Mesenchymal stem cell (in vitro differentiated cells and primary cell): ENCODE measurements at regions not wholly inside any gene's neighbourhood (a gene's known extent, or its start where the extent isn't known, plus 50 kb on each side); places are given as distances from the start of the nearest gene placed in this dataset.

Source experiments
- DNase-seq: peaks from one replicate; pipeline ENCODE4 v3.0.0-alpha.2; 2013
- H2AFZ ChIP-seq: one replicate; pipeline ENCODE4 v1.6.1; 2013; ENCODE audit warnings: low read depth, mild to moderate bottlenecking, control low read depth, inconsistent platforms, low read length, moderate library complexity
- H2AK5ac ChIP-seq: 2 replicates; pipeline ENCODE4 v1.6.1; 2013; ENCODE audit warnings: low read length, moderate library complexity, mild to moderate bottlenecking, inconsistent platforms; ENCODE audit not compliant: severe bottlenecking
- H2BK120ac ChIP-seq: one replicate; pipeline ENCODE4 v1.6.1; 2013; ENCODE audit warnings: low read depth, mild to moderate bottlenecking, inconsistent platforms, low read length, moderate library complexity
- H2BK12ac ChIP-seq, 2 experiments: one replicate each; pipeline ENCODE4 v1.6.1; 2013; ENCODE audit warnings: inconsistent platforms in 2 of 2, low read length in 2 of 2, mild to moderate bottlenecking in 2 of 2, moderate library complexity in 2 of 2, control low read depth in 1 of 2
- H2BK15ac ChIP-seq: one replicate; pipeline ENCODE4 v1.6.1; 2013; ENCODE audit warnings: mild to moderate bottlenecking, low read depth, inconsistent platforms; ENCODE audit not compliant: poor library complexity, severe bottlenecking
- H2BK5ac ChIP-seq: 2 replicates; pipeline ENCODE4 v1.6.1; 2013; ENCODE audit warnings: low read depth, mild to moderate bottlenecking, low read length, control low read depth, inconsistent platforms; ENCODE audit not compliant: poor library complexity, severe bottlenecking
- H3K14ac ChIP-seq, 2 experiments: one replicate each; pipeline ENCODE4 v1.6.1; 2013; ENCODE audit warnings: inconsistent platforms in 2 of 2, low read length in 2 of 2, control low read depth in 1 of 2, mild to moderate bottlenecking in 1 of 2, moderate library complexity in 1 of 2
- H3K18ac ChIP-seq, 2 experiments: one replicate each; pipeline ENCODE4 v1.6.1; 2013; ENCODE audit warnings: inconsistent platforms in 2 of 2, low read length in 2 of 2, control low read depth in 1 of 2, low read depth in 1 of 2, mild to moderate bottlenecking in 1 of 2
- H3K23ac ChIP-seq, 2 experiments: one replicate each; pipeline ENCODE4 v1.6.1; 2013; ENCODE audit warnings: inconsistent platforms in 2 of 2, low read length in 2 of 2, mild to moderate bottlenecking in 2 of 2, moderate library complexity in 2 of 2, control low read depth in 1 of 2
- H3K27ac ChIP-seq: 2 replicates; pipeline ENCODE4 v1.5.1; 2013; ENCODE audit warnings: mild to moderate bottlenecking, moderate library complexity, low read length, control low read depth, inconsistent platforms; ENCODE audit not compliant: poor library complexity, severe bottlenecking
- H3K27me3 ChIP-seq, 2 experiments: 2 replicates each; pipeline versions ENCODE4 v1.6.1 to v1.7.0; 2013; ENCODE audit warnings: low read length in 2 of 2, mild to moderate bottlenecking in 2 of 2, moderate library complexity in 2 of 2, control low read depth in 1 of 2, inconsistent platforms in 1 of 2; ENCODE audit not compliant: control insufficient read depth in 1 of 2, insufficient read depth in 1 of 2
- H3K36me3 ChIP-seq, 2 experiments: 2 replicates each; pipeline versions ENCODE4 v1.6.1 to v1.7.0; 2013; ENCODE audit warnings: low read length in 2 of 2, control low read depth in 1 of 2, inconsistent platforms in 1 of 2, low read depth in 1 of 2, mild to moderate bottlenecking in 1 of 2; ENCODE audit not compliant: insufficient read depth in 2 of 2, control insufficient read depth in 1 of 2
- H3K4ac ChIP-seq, 2 experiments: one replicate each; pipeline ENCODE4 v1.6.1; 2013; ENCODE audit warnings: inconsistent platforms in 2 of 2, low read length in 2 of 2, mild to moderate bottlenecking in 2 of 2, moderate library complexity in 2 of 2, control low read depth in 1 of 2, low read depth in 1 of 2
- H3K4me1 ChIP-seq: 2 replicates; pipeline ENCODE4 v1.6.1; 2013; ENCODE audit warnings: low read depth, low read length, control low read depth; ENCODE audit not compliant: control insufficient read depth, insufficient read depth
- H3K4me2 ChIP-seq: 2 replicates; pipeline ENCODE4 v1.6.1; 2013; ENCODE audit warnings: low read length, mild to moderate bottlenecking, inconsistent platforms; ENCODE audit not compliant: poor library complexity, severe bottlenecking
- H3K4me3 ChIP-seq, 2 experiments: 2 replicates each; pipeline versions ENCODE4 v1.5.1 to v1.7.0; 2013; ENCODE audit warnings: low read length in 2 of 2, mild to moderate bottlenecking in 2 of 2, control low read depth in 1 of 2, low read depth in 1 of 2; ENCODE audit not compliant: insufficient read depth in 1 of 2
- H3K79me1 ChIP-seq: replicated peaks from 2 replicates; pipeline ENCODE4 v1.6.1; 2013; ENCODE audit warnings: mild to moderate bottlenecking, control low read depth, low read length, inconsistent platforms; ENCODE audit not compliant: poor library complexity, severe bottlenecking
- H3K9ac ChIP-seq: 2 replicates; pipeline ENCODE4 v1.7.0; 2013; ENCODE audit warnings: mild to moderate bottlenecking, low read length, moderate library complexity
- H3K9me3 ChIP-seq: 2 replicates; pipeline ENCODE4 v1.7.0; 2013; ENCODE audit warnings: mild to moderate bottlenecking, low read length; ENCODE audit not compliant: control insufficient read depth
- H4K8ac ChIP-seq: one replicate; pipeline ENCODE4 v1.6.1; 2013; ENCODE audit warnings: inconsistent platforms, mild to moderate bottlenecking, low read length, moderate library complexity
- H4K91ac ChIP-seq: one replicate; pipeline ENCODE4 v1.6.1; 2013; ENCODE audit warnings: mild to moderate bottlenecking, low read length, inconsistent platforms
- WGBS: methylation state at CpG from one replicate; pipeline ENCODE4 v1.1.7; 2013; ENCODE audit warnings: mixed read lengths; 5-methylcytosine and 5-hydroxymethylcytosine counted together

GRCh38 chr13:99136427-99136954 lies 64.2 kb upstream of the UBAC2 start:
- 78% methylated on average over 8 of the region's 8 CpGs for WGBS
- Histone ChIP-seq H3K9me3 (peaks cover 5% of the 10 kb centered on the region), H2BK12ac (no peak overlapping the region), H3K27ac (no peak overlapping the region), H3K4me2 (no peak overlapping the region), H3K4me3 (no peak overlapping the region), H3K14ac (no peak overlapping the region), H3K9ac (no peak overlapping the region), H3K79me1 (no peaks in the 10 kb centered on the region), H4K8ac (no peak overlapping the region), H2AK5ac (no peak overlapping the region), H2BK15ac (no peak overlapping the region), H3K36me3 (no peaks in the 10 kb centered on the region), H2BK5ac (no peak overlapping the region), H3K4me1 (no peaks in the 10 kb centered on the region), H3K18ac (no peak overlapping the region), H2AFZ (no peak overlapping the region), H3K4ac (no peak overlapping the region), H2BK120ac (peak overlapping the region; percentile 49), H4K91ac (peak overlapping the region; percentile 39), H3K23ac (no peak overlapping the region), H3K27me3 (peaks cover 0 to 12% of the 10 kb centered on the region in 2 experiments)
- DNase-seq, result no peak

GRCh38 chr13:99140831-99141230 lies 59.8 kb upstream of the UBAC2 start:
- H2BK15ac ChIP-seq, result no peak overlapping the region
- no peak overlapping the region for H3K18ac ChIP-seq
- H3K14ac ChIP-seq, result no peak overlapping the region
- no peaks in the 10 kb centered on the region for H3K4me1 ChIP-seq
- H3K27me3 ChIP-seq, result peaks cover 0 to 15% of the 10 kb centered on the region in 2 experiments
- H2AFZ ChIP-seq, result no peak overlapping the region
- H3K27ac ChIP-seq, result no peak overlapping the region
- no peak overlapping the region for H2BK120ac ChIP-seq
- no peak overlapping the region for H3K4ac ChIP-seq
- no peak overlapping the region for H3K4me3 ChIP-seq
- H3K23ac ChIP-seq, result no peak overlapping the region
- no peak for DNase-seq
- H3K9me3 ChIP-seq, result peaks cover 5% of the 10 kb centered on the region
- H3K9ac ChIP-seq, result no peak overlapping the region
- H4K8ac ChIP-seq, result no peak overlapping the region
- no peak overlapping the region for H4K91ac ChIP-seq
- H3K4me2 ChIP-seq, result no peak overlapping the region
- H2BK5ac ChIP-seq, result no peak overlapping the region
- H3K36me3 ChIP-seq, result no peaks in the 10 kb centered on the region
- no peak overlapping the region for H2BK12ac ChIP-seq
- H2AK5ac ChIP-seq, result no peak overlapping the region
- 87% methylated on average over 9 of the region's 9 CpGs for WGBS
- H3K79me1 ChIP-seq, result no peaks in the 10 kb centered on the region

- H4K91ac ChIP-seq, result no peak overlapping the region
- H3K23ac ChIP-seq, result no peak overlapping the region
- H3K4ac ChIP-seq, result no peak overlapping the region
- no peak overlapping the region for H2BK15ac ChIP-seq
- no peak overlapping the region for H3K4me3 ChIP-seq
- H2BK120ac ChIP-seq, result no peak overlapping the region
- no peaks in the 10 kb centered on the region for H3K36me3 ChIP-seq
- no peak overlapping the region for H3K14ac ChIP-seq
- no peak overlapping the region for H3K27ac ChIP-seq
- no peak overlapping the region for H3K18ac ChIP-seq
- no peak overlapping the region for H3K9ac ChIP-seq
- H3K27me3 ChIP-seq, result peaks cover 0 to 7% of the 10 kb centered on the region in 2 experiments
- DNase-seq, result no peak
- no peak overlapping the region for H2AFZ ChIP-seq
- no peak overlapping the region for H4K8ac ChIP-seq
- no peaks in the 10 kb centered on the region for H3K79me1 ChIP-seq
- no peaks in the 10 kb centered on the region for H3K4me1 ChIP-seq
- H2BK5ac ChIP-seq, result no peak overlapping the region
- no peak overlapping the region for H2AK5ac ChIP-seq
- H3K4me2 ChIP-seq, result no peak overlapping the region
- 100% methylated on average over 1 of the region's 4 CpGs for WGBS
- no peak overlapping the region for H2BK12ac ChIP-seq
- peaks cover 5% of the 10 kb centered on the region for H3K9me3 ChIP-seq
These were observed 56.8 kb upstream of the UBAC2 start for GRCh38 chr13:99143904-99144303.

- no peak overlapping the region for H3K4ac ChIP-seq
- H3K27ac ChIP-seq, result no peak overlapping the region
- H2BK120ac ChIP-seq, result no peak overlapping the region
- peaks cover 0 to 7% of the 10 kb centered on the region in 2 experiments for H3K27me3 ChIP-seq
- WGBS, result 83% methylated on average over 6 of the region's 6 CpGs
- H3K4me2 ChIP-seq, result no peak overlapping the region
- no peak overlapping the region for H3K14ac ChIP-seq
- no peak overlapping the region for H3K23ac ChIP-seq
- no peaks in the 10 kb centered on the region for H3K79me1 ChIP-seq
- no peak overlapping the region for H2BK12ac ChIP-seq
- no peak overlapping the region for H4K91ac ChIP-seq
- peaks cover 5% of the 10 kb centered on the region for H3K9me3 ChIP-seq
- H2AFZ ChIP-seq, result no peak overlapping the region
- no peak overlapping the region for H3K4me3 ChIP-seq
- H2BK5ac ChIP-seq, result no peak overlapping the region
- DNase-seq, result no peak
- no peak overlapping the region for H4K8ac ChIP-seq
- H2AK5ac ChIP-seq, result no peak overlapping the region
- no peak overlapping the region for H3K9ac ChIP-seq
- H3K18ac ChIP-seq, result no peak overlapping the region
- no peak overlapping the region for H2BK15ac ChIP-seq
- H3K36me3 ChIP-seq, result no peaks in the 10 kb centered on the region
- no peaks in the 10 kb centered on the region for H3K4me1 ChIP-seq
These were observed 56.3 kb upstream of the UBAC2 start for GRCh38 chr13:99144306-99144705.
